ENCODE measurements at regions not wholly inside any gene's neighbourhood (a gene's known extent, or its start where the extent isn't known, plus 50 kb on each side); places are given as distances from the start of the nearest gene placed in this dataset.

DNA sequence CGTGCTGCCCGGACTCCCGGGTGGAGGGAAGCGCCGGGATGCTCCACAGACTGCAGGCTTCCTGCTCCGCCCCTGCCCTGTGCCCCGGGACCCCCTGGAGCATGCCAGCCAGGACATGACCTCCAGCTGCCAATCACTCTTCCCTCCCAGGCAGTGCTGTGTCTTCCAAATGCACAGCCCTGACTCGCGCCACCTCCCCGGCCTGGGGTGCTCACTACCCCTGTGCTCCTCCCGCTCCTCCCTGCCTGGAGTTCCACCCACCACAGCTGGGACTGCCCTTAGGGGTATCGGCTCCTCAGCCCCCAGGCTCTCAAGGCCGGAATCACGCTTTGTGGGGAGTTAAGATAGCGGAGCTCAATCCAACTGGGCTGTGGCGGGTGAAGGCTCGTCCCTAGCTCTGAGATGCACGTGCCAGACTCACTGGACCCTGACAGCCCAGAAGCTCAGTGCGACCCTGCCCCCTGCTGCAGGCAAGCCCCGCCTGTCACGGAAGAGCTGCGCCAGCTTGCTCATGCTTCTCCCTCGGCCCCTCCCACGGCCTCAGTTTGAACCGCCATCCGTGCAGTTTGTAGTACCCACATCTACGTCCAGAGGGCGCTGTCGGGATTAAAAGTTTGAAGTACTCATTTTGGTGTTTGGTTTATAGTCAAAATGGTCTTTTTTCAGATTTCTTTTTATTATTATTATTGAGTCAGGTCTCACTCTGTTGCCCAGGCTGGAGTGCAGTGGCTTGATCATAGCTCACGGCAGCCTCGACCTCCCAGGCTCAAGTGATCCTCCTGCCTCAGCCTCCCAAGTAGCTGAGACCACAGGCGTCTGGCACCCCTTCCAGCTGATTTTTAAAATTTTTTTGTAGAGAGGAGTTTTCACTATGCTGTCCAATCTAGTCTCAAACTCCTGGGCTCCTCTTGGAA lies 142.5 kb upstream of the TCERG1L start:
- TF ChIP-seq EZH2phosphoT487 (IDR thresholded peaks at IDR 0.05; ENCODE audit: borderline replicate concordance, low read length): no peak
- TF ChIP-seq, protein P1, sequence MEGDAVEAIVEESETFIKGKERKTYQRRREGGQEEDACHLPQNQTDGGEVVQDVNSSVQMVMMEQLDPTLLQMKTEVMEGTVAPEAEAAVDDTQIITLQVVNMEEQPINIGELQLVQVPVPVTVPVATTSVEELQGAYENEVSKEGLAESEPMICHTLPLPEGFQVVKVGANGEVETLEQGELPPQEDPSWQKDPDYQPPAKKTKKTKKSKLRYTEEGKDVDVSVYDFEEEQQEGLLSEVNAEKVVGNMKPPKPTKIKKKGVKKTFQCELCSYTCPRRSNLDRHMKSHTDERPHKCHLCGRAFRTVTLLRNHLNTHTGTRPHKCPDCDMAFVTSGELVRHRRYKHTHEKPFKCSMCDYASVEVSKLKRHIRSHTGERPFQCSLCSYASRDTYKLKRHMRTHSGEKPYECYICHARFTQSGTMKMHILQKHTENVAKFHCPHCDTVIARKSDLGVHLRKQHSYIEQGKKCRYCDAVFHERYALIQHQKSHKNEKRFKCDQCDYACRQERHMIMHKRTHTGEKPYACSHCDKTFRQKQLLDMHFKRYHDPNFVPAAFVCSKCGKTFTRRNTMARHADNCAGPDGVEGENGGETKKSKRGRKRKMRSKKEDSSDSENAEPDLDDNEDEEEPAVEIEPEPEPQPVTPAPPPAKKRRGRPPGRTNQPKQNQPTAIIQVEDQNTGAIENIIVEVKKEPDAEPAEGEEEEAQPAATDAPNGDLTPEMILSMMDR (IDR thresholded peaks at IDR 0.05; ENCODE audit: low read depth, low read length, poor library complexity, severe bottlenecking): peak; percentile 73

Data from DOHH2 (cell line).